Mucosa of stomach (tissue), 1 donor: ENCODE measurements at regions not wholly inside any gene's neighbourhood (a gene's known extent, or its start where the extent isn't known, plus 50 kb on each side); places are given as distances from the start of the nearest gene placed in this dataset.

Experiments used
- H3K27me3 ChIP-seq: one replicate; pipeline ENCODE4 v1.7.0; 2013; ENCODE audit warnings: mild to moderate bottlenecking, low read length; ENCODE audit not compliant: control insufficient read depth, insufficient read depth
- H3K36me3 ChIP-seq: one replicate; pipeline ENCODE4 v1.7.0; 2013; ENCODE audit warnings: low read length; ENCODE audit not compliant: control insufficient read depth, insufficient read depth
- H3K4me1 ChIP-seq: one replicate; pipeline ENCODE4 v1.7.0; 2013; ENCODE audit warnings: mild to moderate bottlenecking, low read length; ENCODE audit not compliant: control insufficient read depth, insufficient read depth
- H3K4me3 ChIP-seq: one replicate; pipeline ENCODE4 v1.7.0; 2013; ENCODE audit warnings: low read length
- H3K9ac ChIP-seq: one replicate; pipeline ENCODE4 v1.7.0; 2013; ENCODE audit warnings: mild to moderate bottlenecking, low read length, moderate library complexity
- H3K9me3 ChIP-seq: one replicate; pipeline ENCODE4 v1.7.0; 2013; ENCODE audit warnings: mild to moderate bottlenecking, low read length, moderate library complexity; ENCODE audit not compliant: control insufficient read depth
- donor health status: Pancreatic carcinoma.

- Histone ChIP-seq H3K4me1 (no peaks in the 10 kb centered on the region), H3K36me3 (no peaks in the 10 kb centered on the region), H3K27me3 (no peaks in the 10 kb centered on the region), H3K9me3 (no peaks in the 10 kb centered on the region), H3K9ac (no peak overlapping the region), H3K4me3 (no peak overlapping the region)
Measured at GRCh38 chr2:8254791-8255447, 426.9 kb upstream of the ID2 start.

- Histone ChIP-seq H3K4me3 (no peak overlapping the region), H3K27me3 (no peaks in the 10 kb centered on the region), H3K9ac (no peak overlapping the region), H3K9me3 (no peaks in the 10 kb centered on the region), H3K4me1 (no peaks in the 10 kb centered on the region), H3K36me3 (no peaks in the 10 kb centered on the region)
Measured at GRCh38 chr2:8255448-8255800, 426.4 kb upstream of the ID2 start.

- no peaks in the 10 kb centered on the region for H3K27me3 ChIP-seq
- H3K9ac ChIP-seq = no peak overlapping the region
- no peaks in the 10 kb centered on the region for H3K9me3 ChIP-seq
- H3K36me3 ChIP-seq = no peaks in the 10 kb centered on the region
- H3K4me3 ChIP-seq = no peak overlapping the region
- H3K4me1 ChIP-seq = no peaks in the 10 kb centered on the region
Measured at GRCh38 chr2:8256905-8257304, 425.0 kb upstream of the ID2 start.

GRCh38 chr2:8257502-8257901 is 424.4 kb upstream of the ID2 start:
- Histone ChIP-seq H3K9ac (no peak overlapping the region), H3K36me3 (no peaks in the 10 kb centered on the region), H3K9me3 (no peaks in the 10 kb centered on the region), H3K27me3 (no peaks in the 10 kb centered on the region), H3K4me1 (no peaks in the 10 kb centered on the region), H3K4me3 (no peak overlapping the region)

GRCh38 chr2:8258406-8258805 is 423.4 kb upstream of the ID2 start:
- H3K36me3 ChIP-seq = no peaks in the 10 kb centered on the region
- H3K4me1 ChIP-seq = no peaks in the 10 kb centered on the region
- H3K9ac ChIP-seq = no peak overlapping the region
- no peak overlapping the region for H3K4me3 ChIP-seq
- no peaks in the 10 kb centered on the region for H3K27me3 ChIP-seq
- H3K9me3 ChIP-seq = no peaks in the 10 kb centered on the region

GRCh38 chr2:8259106-8259840 is 422.6 kb upstream of the ID2 start:
- no peaks in the 10 kb centered on the region for H3K36me3 ChIP-seq
- H3K27me3 ChIP-seq = no peaks in the 10 kb centered on the region
- H3K4me1 ChIP-seq = no peaks in the 10 kb centered on the region
- H3K4me3 ChIP-seq = no peak overlapping the region
- H3K9me3 ChIP-seq = no peaks in the 10 kb centered on the region
- H3K9ac ChIP-seq = no peak overlapping the region

GRCh38 chr2:8259841-8260178 is 422.0 kb upstream of the ID2 start:
- no peak overlapping the region for H3K4me3 ChIP-seq
- H3K36me3 ChIP-seq = no peaks in the 10 kb centered on the region
- H3K27me3 ChIP-seq = no peaks in the 10 kb centered on the region
- H3K4me1 ChIP-seq = no peaks in the 10 kb centered on the region
- H3K9me3 ChIP-seq = no peaks in the 10 kb centered on the region
- H3K9ac ChIP-seq = no peak overlapping the region

- H3K9me3 ChIP-seq = no peaks in the 10 kb centered on the region
- H3K4me3 ChIP-seq = no peak overlapping the region
- H3K36me3 ChIP-seq = no peaks in the 10 kb centered on the region
- no peaks in the 10 kb centered on the region for H3K4me1 ChIP-seq
- no peaks in the 10 kb centered on the region for H3K27me3 ChIP-seq
- no peak overlapping the region for H3K9ac ChIP-seq
Measured at GRCh38 chr2:8260213-8260612, 421.6 kb upstream of the ID2 start.

- Histone ChIP-seq H3K4me3 (no peak overlapping the region), H3K9ac (no peak overlapping the region), H3K4me1 (no peaks in the 10 kb centered on the region), H3K36me3 (no peaks in the 10 kb centered on the region), H3K27me3 (no peaks in the 10 kb centered on the region), H3K9me3 (no peaks in the 10 kb centered on the region)
Measured at GRCh38 chr2:8263901-8264300, 418.0 kb upstream of the ID2 start.

GRCh38 chr2:8264981-8265380 is 416.9 kb upstream of the ID2 start:
- Histone ChIP-seq H3K27me3 (no peaks in the 10 kb centered on the region), H3K9ac (no peak overlapping the region), H3K4me3 (no peak overlapping the region)

GRCh38 chr2:8265476-8266226 is 416.2 kb upstream of the ID2 start:
- Histone ChIP-seq H3K4me1 (no peaks in the 10 kb centered on the region), H3K27me3 (no peaks in the 10 kb centered on the region), H3K36me3 (no peaks in the 10 kb centered on the region), H3K4me3 (no peak overlapping the region), H3K9me3 (no peaks in the 10 kb centered on the region), H3K9ac (no peak overlapping the region)

More at GRCh38 chr2:8264981-8265380, 416.9 kb upstream of the ID2 start:
- H3K4me1 ChIP-seq = no peaks in the 10 kb centered on the region
- no peaks in the 10 kb centered on the region for H3K9me3 ChIP-seq
- no peaks in the 10 kb centered on the region for H3K36me3 ChIP-seq

- Histone ChIP-seq H3K9ac (no peak overlapping the region), H3K4me1 (no peaks in the 10 kb centered on the region), H3K9me3 (no peaks in the 10 kb centered on the region), H3K36me3 (no peaks in the 10 kb centered on the region), H3K4me3 (no peak overlapping the region), H3K27me3 (no peaks in the 10 kb centered on the region)
Measured at GRCh38 chr2:8266563-8266962, 415.3 kb upstream of the ID2 start.
